Astrocyte (in vitro differentiated cells and primary cell): ENCODE measurements at regions not wholly inside any gene's neighbourhood (a gene's known extent, or its start where the extent isn't known, plus 50 kb on each side); places are given as distances from the start of the nearest gene placed in this dataset.

Experiments
- DNase-seq: peaks from one replicate; pipeline ENCODE4 v3.0.0-alpha.2; 2010; ENCODE audit warnings: low read depth
- FAIRE-seq: peaks from 2 replicates; lab custom pipeline; 2011; peaks lifted over from hg19 to GRCh38; lab: Jason Lieb, UNC
- H2AFZ ChIP-seq: 2 replicates; pipeline ENCODE4 v1.6.0; 2012; ENCODE audit warnings: low read depth, low read length, inconsistent platforms
- H3K27ac ChIP-seq: 2 replicates; pipeline ENCODE4 v1.5.1; 2011; ENCODE audit warnings: low read depth, low read length, inconsistent platforms
- H3K27me3 ChIP-seq: 2 replicates; pipeline ENCODE4 v1.6.0; 2011; ENCODE audit warnings: low read length, inconsistent platforms; ENCODE audit not compliant: insufficient read depth
- H3K36me3 ChIP-seq: 2 replicates; pipeline ENCODE4 v1.5.1; 2011; ENCODE audit warnings: low read length, inconsistent platforms; ENCODE audit not compliant: insufficient read depth
- H3K4me1 ChIP-seq: 2 replicates; pipeline ENCODE4 v1.5.1; 2011; ENCODE audit warnings: low read length, inconsistent platforms; ENCODE audit not compliant: insufficient read depth
- H3K4me2 ChIP-seq: 2 replicates; pipeline ENCODE4 v1.6.0; 2012; ENCODE audit warnings: low read length, inconsistent platforms
- H3K4me3 ChIP-seq: 2 replicates; pipeline ENCODE4 v1.5.1; 2011; ENCODE audit warnings: low read depth, mild to moderate bottlenecking, low read length, inconsistent platforms; ENCODE audit not compliant: insufficient read depth
- H3K79me2 ChIP-seq: 2 replicates; pipeline ENCODE4 v1.6.0; 2012; ENCODE audit warnings: mild to moderate bottlenecking, low read length, inconsistent platforms; ENCODE audit not compliant: insufficient read depth
- H3K9ac ChIP-seq: 2 replicates; pipeline ENCODE4 v1.6.0; 2012; ENCODE audit warnings: mild to moderate bottlenecking, low read length, inconsistent platforms
- H3K9me3 ChIP-seq: 2 replicates; pipeline ENCODE4 v1.5.1; 2012; ENCODE audit warnings: low read depth, mild to moderate bottlenecking, low read length, inconsistent platforms; ENCODE audit not compliant: insufficient read depth
- H4K20me1 ChIP-seq: 2 replicates; pipeline ENCODE4 v1.6.0; 2012; ENCODE audit warnings: low read length, inconsistent platforms; ENCODE audit not compliant: insufficient read depth
- H3K27ac Mint-ChIP-seq: one replicate; pipeline ENCODE4 v1.8.0; 2021; ENCODE audit warnings: mild to moderate bottlenecking, mixed read lengths; ENCODE audit not compliant: unreplicated experiment
- H3K27me3 Mint-ChIP-seq: one replicate; pipeline ENCODE4 v1.8.0; 2021; ENCODE audit warnings: low read depth, mixed read lengths; ENCODE audit not compliant: unreplicated experiment
- H3K36me3 Mint-ChIP-seq: one replicate; pipeline ENCODE4 v1.8.0; 2021; ENCODE audit warnings: low read depth, mixed read lengths; ENCODE audit not compliant: unreplicated experiment
- H3K4me1 Mint-ChIP-seq: one replicate; pipeline ENCODE4 v1.8.0; 2021; ENCODE audit warnings: low read depth, mixed read lengths; ENCODE audit not compliant: unreplicated experiment
- H3K4me3 Mint-ChIP-seq: one replicate; pipeline ENCODE4 v1.8.0; 2021; ENCODE audit warnings: mild to moderate bottlenecking, moderate library complexity, mixed read lengths; ENCODE audit not compliant: unreplicated experiment
- H3K9me3 Mint-ChIP-seq: one replicate; pipeline ENCODE4 v1.8.0; 2021; ENCODE audit warnings: mild to moderate bottlenecking, mixed read lengths; ENCODE audit not compliant: unreplicated experiment
- CTCF ChIP-seq: IDR thresholded peaks from 2 replicates; pipeline ENCODE4 v1.5.1; 2011; ENCODE audit warnings: low read depth, mild to moderate bottlenecking, inconsistent platforms, low read length, moderate library complexity; ENCODE audit not compliant: insufficient read depth
- EZH2 ChIP-seq: IDR thresholded peaks from 2 replicates; pipeline ENCODE4 v1.6.1; 2012; ENCODE audit warnings: mild to moderate bottlenecking, low read length, inconsistent platforms; ENCODE audit not compliant: insufficient read depth

- H3K27ac Mint-ChIP-seq: no peak overlapping the region
Observed at GRCh38 chr1:229102741-229103391, 168.0 kb upstream of the RAB4A start.

GRCh38 chr1:229104654-229105053 lies 166.3 kb upstream of the RAB4A start:
- Histone ChIP-seq H3K4me3 (no peak overlapping the region), H3K79me2 (no peaks in the 10 kb centered on the region), H3K27ac (no peak overlapping the region), H3K9me3 (no peaks in the 10 kb centered on the region), H4K20me1 (no peaks in the 10 kb centered on the region), H3K36me3 (no peaks in the 10 kb centered on the region), H3K4me1 (no peaks in the 10 kb centered on the region), H3K27me3 (peaks cover 9% of the 10 kb centered on the region), H2AFZ (no peak overlapping the region), H3K4me2 (no peak overlapping the region), H3K9ac (no peak overlapping the region)
- no peak for DNase-seq
- no peak overlapping the region for H3K27ac Mint-ChIP-seq
- H3K9me3 Mint-ChIP-seq: peaks cover 4% of the 10 kb centered on the region
- TF ChIP-seq EZH2 (no peak), CTCF (no peak)
- peaks cover 36% of the 10 kb centered on the region for H3K27me3 Mint-ChIP-seq
- no peaks in the 10 kb centered on the region for H3K4me1 Mint-ChIP-seq
- H3K36me3 Mint-ChIP-seq: no peaks in the 10 kb centered on the region
- no peak for FAIRE-seq
- no peak overlapping the region for H3K4me3 Mint-ChIP-seq

More at GRCh38 chr1:229102741-229103391, 168.0 kb upstream of the RAB4A start:
- H3K4me3 Mint-ChIP-seq: no peak overlapping the region
- DNase-seq: no peak
- H3K36me3 Mint-ChIP-seq: no peaks in the 10 kb centered on the region
- TF ChIP-seq EZH2: no peak
- TF ChIP-seq CTCF: no peak
- FAIRE-seq: no peak
- Histone ChIP-seq H4K20me1 (no peaks in the 10 kb centered on the region), H3K79me2 (no peaks in the 10 kb centered on the region), H3K9me3 (no peaks in the 10 kb centered on the region), H3K4me2 (no peak overlapping the region), H2AFZ (no peak overlapping the region), H3K27ac (no peak overlapping the region), H3K27me3 (peaks cover 7% of the 10 kb centered on the region), H3K4me3 (no peak overlapping the region), H3K9ac (no peak overlapping the region), H3K4me1 (no peaks in the 10 kb centered on the region), H3K36me3 (no peaks in the 10 kb centered on the region)
- peaks cover 39% of the 10 kb centered on the region for H3K27me3 Mint-ChIP-seq
- no peaks in the 10 kb centered on the region for H3K4me1 Mint-ChIP-seq
- peaks cover 4% of the 10 kb centered on the region for H3K9me3 Mint-ChIP-seq

- no peaks in the 10 kb centered on the region for H3K4me1 Mint-ChIP-seq
- Histone ChIP-seq H2AFZ (no peak overlapping the region), H3K4me2 (no peak overlapping the region), H4K20me1 (no peaks in the 10 kb centered on the region), H3K9ac (no peak overlapping the region), H3K9me3 (no peaks in the 10 kb centered on the region), H3K27ac (no peak overlapping the region), H3K4me3 (no peak overlapping the region), H3K27me3 (peaks cover 13% of the 10 kb centered on the region), H3K4me1 (no peaks in the 10 kb centered on the region), H3K79me2 (no peaks in the 10 kb centered on the region), H3K36me3 (no peaks in the 10 kb centered on the region)
- H3K36me3 Mint-ChIP-seq: no peaks in the 10 kb centered on the region
- H3K27ac Mint-ChIP-seq: no peak overlapping the region
- TF ChIP-seq EZH2: no peak
- TF ChIP-seq CTCF: no peak
- DNase-seq (no peak), FAIRE-seq (no peak)
- H3K27me3 Mint-ChIP-seq: peaks cover 40% of the 10 kb centered on the region
- no peak overlapping the region for H3K4me3 Mint-ChIP-seq
- peaks cover 4% of the 10 kb centered on the region for H3K9me3 Mint-ChIP-seq
Observed at GRCh38 chr1:229105109-229105508, 165.8 kb upstream of the RAB4A start.
